ENCODE measurements at regions not wholly inside any gene's neighbourhood (a gene's known extent, or its start where the extent isn't known, plus 50 kb on each side); places are given as distances from the start of the nearest gene placed in this dataset.

DNA sequence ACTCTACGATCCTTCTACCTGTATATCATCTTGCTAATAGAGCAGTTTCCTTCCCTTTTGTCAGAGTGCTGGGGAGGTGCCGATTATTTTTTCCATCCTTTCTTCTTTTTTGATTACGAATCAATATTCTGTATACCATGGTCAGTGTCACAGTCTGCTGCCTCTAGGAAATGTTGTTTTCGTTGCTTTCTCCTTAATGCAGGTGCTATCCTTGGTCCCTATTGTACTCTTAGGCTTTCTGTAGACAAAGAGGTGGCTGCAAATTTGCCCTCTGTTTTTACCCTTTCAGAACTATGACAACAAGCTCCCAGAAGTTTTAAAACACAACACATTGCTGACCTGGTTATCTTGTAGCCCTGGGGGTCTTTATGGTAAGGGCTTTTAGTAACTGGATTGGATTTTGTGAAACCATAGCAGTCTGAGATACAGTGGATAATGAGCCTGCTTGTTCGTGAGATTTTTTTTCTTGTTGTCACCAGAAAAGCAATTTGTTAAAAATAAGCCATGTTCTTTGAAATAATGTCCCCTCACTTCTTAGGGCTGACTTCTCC lies 430.3 kb upstream of the TPM1 start:
- no peak overlapping the region for H3K27ac Mint-ChIP-seq
- no peak for ATAC-seq
- CTCF ChIA-PET = no interaction called here
- Histone ChIP-seq H3K36me3 (ENCODE audit: control insufficient read depth in 2 of 3, insufficient read depth in 3 of 3, low read length in 3 of 3) (no peaks in the 10 kb centered on the region), H3K4me3 (ENCODE audit: low read length) (no peak overlapping the region), H3K4me1 (ENCODE audit: control insufficient read depth in 2 of 2, insufficient read depth in 2 of 2, low read length in 2 of 2) (no peaks in the 10 kb centered on the region), H3K27me3 (ENCODE audit: control insufficient read depth in 2 of 2, insufficient read depth in 2 of 2, low read length in 2 of 2) (no peaks in the 10 kb centered on the region), H3K27ac (ENCODE audit: low read depth, low read length) (no peak overlapping the region), H3K9me3 (ENCODE audit: control insufficient read depth in 2 of 3, low read length in 3 of 3) (no peaks in the 10 kb centered on the region)
- intact Hi-C loops (cut with micrococcal nuclease) = no loop called here
- H3K9me3 Mint-ChIP-seq = no peaks in the 10 kb centered on the region
- POLR2A ChIA-PET = no interaction called here
- no peak overlapping the region for H3K4me3 Mint-ChIP-seq
- DNase-seq = no peak
- no peaks in the 10 kb centered on the region for H3K36me3 Mint-ChIP-seq
- H3K4me1 Mint-ChIP-seq = no peaks in the 10 kb centered on the region
- H3K27me3 Mint-ChIP-seq = peaks cover 9 to 22% (median 15%) of the 10 kb centered on the region in 5 donors

DNA sequence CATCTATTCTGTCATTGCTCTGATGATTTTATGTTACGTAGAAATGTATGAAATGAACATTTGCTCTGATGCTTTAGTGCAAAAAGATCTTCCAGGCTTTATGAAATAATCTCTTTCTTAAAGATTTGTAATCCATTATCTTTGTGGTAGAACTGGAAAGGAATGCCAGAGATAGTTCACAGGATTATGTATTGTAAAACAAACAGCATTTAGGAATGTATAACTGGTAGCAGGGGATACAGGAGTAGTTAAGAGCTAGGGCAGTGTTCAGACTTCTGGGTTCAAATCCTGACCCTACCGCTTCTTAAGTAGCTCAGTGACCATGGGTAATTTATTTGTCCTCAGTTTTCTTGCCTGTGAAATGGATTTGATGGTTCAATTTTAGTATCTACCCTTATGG lies 429.8 kb upstream of the TPM1 start:
- no peaks in the 10 kb centered on the region for H3K9me3 ChIP-seq (ENCODE audit: control insufficient read depth in 2 of 3, low read length in 3 of 3)
- POLR2A ChIA-PET = no interaction called here
- no peak for ATAC-seq
- Mint-ChIP-seq H3K4me3 (no peak overlapping the region), H3K27me3 (peaks cover 9 to 20% (median 15%) of the 10 kb centered on the region in 5 donors), H3K9me3 (no peaks in the 10 kb centered on the region), H3K36me3 (no peaks in the 10 kb centered on the region), H3K27ac (no peak overlapping the region), H3K4me1 (no peaks in the 10 kb centered on the region)
- no peaks in the 10 kb centered on the region for H3K36me3 ChIP-seq (ENCODE audit: control insufficient read depth in 2 of 3, insufficient read depth in 3 of 3, low read length in 3 of 3)
- no peak overlapping the region for H3K4me3 ChIP-seq (ENCODE audit: low read length)
- H3K27ac ChIP-seq (ENCODE audit: low read depth, low read length) = no peak overlapping the region
- intact Hi-C loops (cut with micrococcal nuclease) = no loop called here
- H3K4me1 ChIP-seq (ENCODE audit: control insufficient read depth in 2 of 2, insufficient read depth in 2 of 2, low read length in 2 of 2) = no peaks in the 10 kb centered on the region
- no peak for DNase-seq
- H3K27me3 ChIP-seq (ENCODE audit: control insufficient read depth in 2 of 2, insufficient read depth in 2 of 2, low read length in 2 of 2) = no peaks in the 10 kb centered on the region
- CTCF ChIA-PET = no interaction called here

- no peaks in the 10 kb centered on the region for H3K9me3 Mint-ChIP-seq
- CTCF ChIA-PET = no interaction called here
Observed at GRCh38 chr15:62616746-62617145, 425.8 kb upstream of the TPM1 start.

DNA sequence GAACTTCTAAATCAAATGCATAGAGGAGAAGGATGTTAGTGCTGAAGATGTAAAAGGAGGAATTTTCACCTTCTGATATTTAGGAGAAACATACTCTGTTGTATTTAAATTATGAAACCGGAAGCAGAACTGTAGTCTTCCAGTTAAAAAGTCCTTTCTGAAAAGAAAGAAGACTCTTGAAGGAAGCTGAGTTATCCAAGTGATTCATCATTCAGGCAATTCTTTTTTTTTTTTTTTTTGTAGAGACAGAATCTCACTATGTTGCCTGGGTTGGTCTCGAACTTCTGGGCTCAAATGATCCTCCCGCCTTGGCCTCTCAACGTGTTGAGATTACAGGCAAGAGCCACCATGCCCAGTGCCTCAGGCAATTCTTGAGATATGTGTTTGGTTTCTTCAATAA lies 424.8 kb upstream of the TPM1 start:
- ATAC-seq = no peak
- H3K9me3 ChIP-seq (ENCODE audit: control insufficient read depth in 2 of 3, low read length in 3 of 3) = no peaks in the 10 kb centered on the region
- intact Hi-C loops (cut with micrococcal nuclease) = no loop called here
- Mint-ChIP-seq H3K4me3 (no peak overlapping the region), H3K9me3 (no peaks in the 10 kb centered on the region), H3K36me3 (no peaks in the 10 kb centered on the region), H3K27me3 (peaks cover 0 to 7% (median 2%) of the 10 kb centered on the region in 5 donors), H3K4me1 (no peaks in the 10 kb centered on the region), H3K27ac (no peak overlapping the region)
- ChIA-PET POLR2A (no interaction called here), CTCF (no interaction called here)
- no peaks in the 10 kb centered on the region for H3K36me3 ChIP-seq (ENCODE audit: control insufficient read depth in 2 of 3, insufficient read depth in 3 of 3, low read length in 3 of 3)
- H3K27ac ChIP-seq (ENCODE audit: low read depth, low read length) = no peak overlapping the region
- no peak for DNase-seq
- H3K4me1 ChIP-seq (ENCODE audit: control insufficient read depth in 2 of 2, insufficient read depth in 2 of 2, low read length in 2 of 2) = no peaks in the 10 kb centered on the region
- H3K4me3 ChIP-seq (ENCODE audit: low read length) = no peak overlapping the region
- no peaks in the 10 kb centered on the region for H3K27me3 ChIP-seq (ENCODE audit: control insufficient read depth in 2 of 2, insufficient read depth in 2 of 2, low read length in 2 of 2)

More at GRCh38 chr15:62616746-62617145, 425.8 kb upstream of the TPM1 start:
- Mint-ChIP-seq H3K36me3 (no peaks in the 10 kb centered on the region), H3K27me3 (peaks cover 0 to 10% (median 3%) of the 10 kb centered on the region in 5 donors), H3K27ac (no peak overlapping the region), H3K4me3 (no peak overlapping the region), H3K4me1 (no peaks in the 10 kb centered on the region)
- H3K36me3 ChIP-seq (ENCODE audit: control insufficient read depth in 2 of 3, insufficient read depth in 3 of 3, low read length in 3 of 3) = no peaks in the 10 kb centered on the region
- POLR2A ChIA-PET = no interaction called here
- H3K4me3 ChIP-seq (ENCODE audit: low read length) = no peak overlapping the region
- no peaks in the 10 kb centered on the region for H3K4me1 ChIP-seq (ENCODE audit: control insufficient read depth in 2 of 2, insufficient read depth in 2 of 2, low read length in 2 of 2)
- intact Hi-C loops (cut with micrococcal nuclease) = no loop called here
- no peak for DNase-seq
- H3K9me3 ChIP-seq (ENCODE audit: control insufficient read depth in 2 of 3, low read length in 3 of 3) = no peaks in the 10 kb centered on the region
- no peak overlapping the region for H3K27ac ChIP-seq (ENCODE audit: low read depth, low read length)
- ATAC-seq = no peak
- H3K27me3 ChIP-seq (ENCODE audit: control insufficient read depth in 2 of 2, insufficient read depth in 2 of 2, low read length in 2 of 2) = no peaks in the 10 kb centered on the region

DNA sequence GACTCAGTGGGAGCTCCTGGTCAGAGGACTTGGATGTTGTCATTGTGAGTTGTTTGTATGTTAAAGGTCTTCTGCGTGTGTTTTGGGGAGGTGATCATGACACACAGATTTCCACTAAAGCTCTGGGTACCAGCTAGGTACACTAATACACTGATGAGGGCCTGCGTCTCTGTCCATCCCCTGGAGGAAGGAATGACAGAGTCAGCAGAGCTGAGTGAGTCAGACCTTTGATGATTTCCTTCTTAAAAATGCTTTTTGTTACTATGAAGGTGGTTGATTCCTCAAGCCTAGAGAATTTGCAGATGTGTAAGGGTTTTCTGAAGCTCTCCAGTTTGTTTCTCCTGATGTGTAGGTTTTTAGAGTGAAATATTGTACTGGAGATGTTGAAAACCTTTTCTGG lies 424.1 kb upstream of the TPM1 start:
- no peaks in the 10 kb centered on the region for H3K27me3 ChIP-seq (ENCODE audit: control insufficient read depth in 2 of 2, insufficient read depth in 2 of 2, low read length in 2 of 2)
- intact Hi-C loops (cut with micrococcal nuclease) = no loop called here

DNA sequence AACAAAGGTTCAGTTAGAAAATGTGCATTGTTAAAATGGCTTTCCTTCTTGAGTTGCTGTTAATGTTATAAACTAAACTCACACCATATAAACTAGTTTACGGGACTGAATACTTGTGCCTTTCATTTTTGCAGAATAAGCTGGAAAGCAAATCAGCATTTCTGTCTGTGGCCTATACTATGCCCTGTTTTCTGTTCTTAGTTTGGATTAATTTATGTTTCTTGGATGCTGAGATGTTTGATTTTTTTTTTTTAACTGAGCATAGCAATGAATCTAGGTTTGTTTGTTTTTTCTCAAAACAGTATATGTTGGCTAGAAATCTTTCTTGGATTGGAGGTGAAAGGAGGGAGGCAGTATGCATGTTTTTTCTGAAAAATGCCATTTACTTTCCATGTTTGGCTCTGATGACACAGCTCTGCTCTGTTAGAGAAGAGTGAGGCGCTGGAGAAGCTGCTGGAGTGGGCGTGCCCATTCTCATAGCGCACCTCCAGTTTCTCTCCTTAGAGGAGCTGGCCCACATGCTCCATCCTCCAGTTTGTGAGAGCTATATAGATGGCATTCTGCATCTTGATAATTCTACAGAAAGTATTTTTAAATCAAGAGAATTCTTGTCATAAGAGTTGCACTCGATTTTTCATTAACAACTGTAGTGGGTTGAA lies 423.6 kb upstream of the TPM1 start:
- Mint-ChIP-seq H3K9me3 (no peaks in the 10 kb centered on the region), H3K4me3 (no peak overlapping the region), H3K27ac (no peak overlapping the region), H3K27me3 (peaks cover 0 to 9% (median 7%) of the 10 kb centered on the region in 5 donors), H3K36me3 (no peaks in the 10 kb centered on the region), H3K4me1 (no peaks in the 10 kb centered on the region)
- H3K4me1 ChIP-seq (ENCODE audit: control insufficient read depth in 2 of 2, insufficient read depth in 2 of 2, low read length in 2 of 2) = no peaks in the 10 kb centered on the region
- no peak overlapping the region for H3K4me3 ChIP-seq (ENCODE audit: low read length)
- DNase-seq = no peak
- H3K27me3 ChIP-seq (ENCODE audit: control insufficient read depth in 2 of 2, insufficient read depth in 2 of 2, low read length in 2 of 2) = no peaks in the 10 kb centered on the region
- H3K27ac ChIP-seq (ENCODE audit: low read depth, low read length) = no peak overlapping the region
- ChIA-PET POLR2A (no interaction called here), CTCF (interaction anchor here (0.6 kb wide), 1 partner anchor 386 kb away, joined by 5 read pairs; no protein-coding TSS in a partner anchor)
- H3K36me3 ChIP-seq (ENCODE audit: control insufficient read depth in 2 of 3, insufficient read depth in 3 of 3, low read length in 3 of 3) = no peaks in the 10 kb centered on the region
- intact Hi-C loops (cut with micrococcal nuclease) = no loop called here
- H3K9me3 ChIP-seq (ENCODE audit: control insufficient read depth in 2 of 3, low read length in 3 of 3) = no peaks in the 10 kb centered on the region
- no peak for ATAC-seq

More for the DNA sequence above, 424.1 kb upstream of the TPM1 start:
- H3K4me1 ChIP-seq (ENCODE audit: control insufficient read depth in 2 of 2, insufficient read depth in 2 of 2, low read length in 2 of 2) = no peaks in the 10 kb centered on the region
- Mint-ChIP-seq H3K27me3 (peaks cover 0 to 9% (median 5%) of the 10 kb centered on the region in 5 donors), H3K27ac (no peak overlapping the region), H3K4me3 (no peak overlapping the region), H3K36me3 (no peaks in the 10 kb centered on the region), H3K4me1 (no peaks in the 10 kb centered on the region), H3K9me3 (no peaks in the 10 kb centered on the region)
- H3K9me3 ChIP-seq (ENCODE audit: control insufficient read depth in 2 of 3, low read length in 3 of 3) = no peaks in the 10 kb centered on the region
- no peak overlapping the region for H3K4me3 ChIP-seq (ENCODE audit: low read length)
- DNase-seq (no peak), ATAC-seq (no peak)
- no peaks in the 10 kb centered on the region for H3K36me3 ChIP-seq (ENCODE audit: control insufficient read depth in 2 of 3, insufficient read depth in 3 of 3, low read length in 3 of 3)
- CTCF ChIA-PET = interaction anchor here (0.6 kb wide), 1 partner anchor 385 kb away, joined by 5 read pairs; no protein-coding TSS in a partner anchor
- no peak overlapping the region for H3K27ac ChIP-seq (ENCODE audit: low read depth, low read length)
- POLR2A ChIA-PET = no interaction called here

GRCh38 chr15:62619526-62619925 lies 423.0 kb upstream of the TPM1 start:
- Histone ChIP-seq H3K4me3 (ENCODE audit: low read length) (no peak overlapping the region), H3K36me3 (ENCODE audit: control insufficient read depth in 2 of 3, insufficient read depth in 3 of 3, low read length in 3 of 3) (no peaks in the 10 kb centered on the region), H3K4me1 (ENCODE audit: control insufficient read depth in 2 of 2, insufficient read depth in 2 of 2, low read length in 2 of 2) (no peaks in the 10 kb centered on the region), H3K27ac (ENCODE audit: low read depth, low read length) (no peak overlapping the region), H3K27me3 (ENCODE audit: control insufficient read depth in 2 of 2, insufficient read depth in 2 of 2, low read length in 2 of 2) (no peaks in the 10 kb centered on the region), H3K9me3 (ENCODE audit: control insufficient read depth in 2 of 3, low read length in 3 of 3) (no peaks in the 10 kb centered on the region)
- POLR2A ChIA-PET = no interaction called here
- peaks cover 0 to under 1% (median 0%) of the 10 kb centered on the region in 7 donors for H3K4me1 Mint-ChIP-seq
- intact Hi-C loops (cut with micrococcal nuclease) = no loop called here
- no peak overlapping the region for H3K4me3 Mint-ChIP-seq
- no peak for ATAC-seq
- no peaks in the 10 kb centered on the region for H3K36me3 Mint-ChIP-seq
- peaks cover 0 to 9% (median 7%) of the 10 kb centered on the region in 5 donors for H3K27me3 Mint-ChIP-seq
- DNase-seq = no peak
- H3K9me3 Mint-ChIP-seq = no peaks in the 10 kb centered on the region
- H3K27ac Mint-ChIP-seq = no peak overlapping the region
- CTCF ChIA-PET = no interaction called here

All from naive thymus-derived CD4-positive, alpha-beta T cell (primary cell).